ENCODE measurements at regions not wholly inside any gene's neighbourhood (a gene's known extent, or its start where the extent isn't known, plus 50 kb on each side); places are given as distances from the start of the nearest gene placed in this dataset.

GRCh38 chr16:48972236-48972635 is 309.4 kb downstream of the CBLN1 start:
- 19% methylated on average over 4 of the region's 4 CpGs for WGBS (ENCODE audit: low lambda C conversion rate)
- H3K9me3 ChIP-seq: no peaks in the 10 kb centered on the region
- CTCF ChIA-PET: no interaction called here

GRCh38 chr16:48971571-48972077 is 310.0 kb downstream of the CBLN1 start:
- TF ChIP-seq PBX3 (IDR thresholded peaks at IDR 0.05) (0 out of 2 replicates have a peak, but pooled peaks have one; percentile 6), RFX5 (IDR thresholded peaks at IDR 0.05; ENCODE audit: low read length) (no peak)
- no peaks in the 10 kb centered on the region for H4K20me1 ChIP-seq (ENCODE audit: insufficient read depth)
- H2AFZ ChIP-seq (ENCODE audit: low read depth): no peak overlapping the region
- no peak overlapping the region for H3K4me3 ChIP-seq (ENCODE audit: low read depth in 2 of 2, low read length in 1 of 2)
- H3K9me2 ChIP-seq: no peaks in the 10 kb centered on the region
- H3K4me2 ChIP-seq: no peak overlapping the region
- CTCF ChIA-PET: no interaction called here
- H3K9ac ChIP-seq: no peak overlapping the region
- POLR2A ChIA-PET: interaction anchor here (1.6 kb wide), 1 partner anchor 13 kb away, joined by 3 read pairs; no protein-coding TSS in a partner anchor
- DNase-seq: no peak
- peaks cover 0 to 8% of the 10 kb centered on the region in 2 experiments; a peak in 1 of 4 replicates for H3K4me1 ChIP-seq (ENCODE audit: control insufficient read depth in 1 of 2, insufficient read depth in 2 of 2, low read depth in 1 of 2, low read length in 1 of 2)
- no peaks in the 10 kb centered on the region for H3F3A ChIP-seq (replicated peaks; ENCODE audit: insufficient read depth)
- no peaks in the 10 kb centered on the region for H3K27me3 ChIP-seq (ENCODE audit: insufficient read depth)
- 49% methylated on average over 3 of the region's 4 CpGs for WGBS (ENCODE audit: low lambda C conversion rate)
- H3K79me2 ChIP-seq (ENCODE audit: insufficient read depth): no peaks in the 10 kb centered on the region
- no peaks in the 10 kb centered on the region for H3K36me3 ChIP-seq (replicated peaks in 1 of 2; ENCODE audit: control insufficient read depth in 1 of 2, insufficient read depth in 2 of 2, low read length in 1 of 2)
- no peak overlapping the region; a peak in 1 of 4 replicates for H3K27ac ChIP-seq (ENCODE audit: low read depth in 2 of 2, low read length in 1 of 2)
- no peaks in the 10 kb centered on the region for H3K9me3 ChIP-seq

More at GRCh38 chr16:48972236-48972635, 309.4 kb downstream of the CBLN1 start:
- no peak overlapping the region for H3K27ac ChIP-seq (ENCODE audit: low read depth in 2 of 2, low read length in 1 of 2)
- H4K20me1 ChIP-seq (ENCODE audit: insufficient read depth): no peaks in the 10 kb centered on the region
- H2AFZ ChIP-seq (ENCODE audit: low read depth): no peak overlapping the region
- POLR2A ChIA-PET: interaction anchor here (1.6 kb wide), 1 partner anchor 13 kb away, joined by 3 read pairs; no protein-coding TSS in a partner anchor
- no peak overlapping the region for H3K4me2 ChIP-seq
- no peak for TF ChIP-seq PBX3 (IDR thresholded peaks at IDR 0.05)
- TF ChIP-seq USF1 (IDR thresholded peaks at IDR 0.05; ENCODE audit: borderline replicate concordance, low read depth): no peak
- no peak for TF ChIP-seq SMC3 (IDR thresholded peaks at IDR 0.05; ENCODE audit: low read depth, low read length)
- TF ChIP-seq POLR2AphosphoS5 (IDR thresholded peaks at IDR 0.05; ENCODE audit: low read depth, low read length): no peak
- TF ChIP-seq GABPA (IDR thresholded peaks at IDR 0.05; ENCODE audit: low read depth): no peak
- no peaks in the 10 kb centered on the region for H3K79me2 ChIP-seq (ENCODE audit: insufficient read depth)
- H3F3A ChIP-seq (replicated peaks; ENCODE audit: insufficient read depth): no peaks in the 10 kb centered on the region
- H3K9ac ChIP-seq: no peak overlapping the region
- H3K27me3 ChIP-seq (ENCODE audit: insufficient read depth): no peaks in the 10 kb centered on the region
- no peaks in the 10 kb centered on the region for H3K36me3 ChIP-seq (replicated peaks in 1 of 2; ENCODE audit: control insufficient read depth in 1 of 2, insufficient read depth in 2 of 2, low read length in 1 of 2)
- no peak overlapping the region for H3K4me3 ChIP-seq (ENCODE audit: low read depth in 2 of 2, low read length in 1 of 2)
- peaks cover 0 to 8% of the 10 kb centered on the region in 2 experiments; a peak in 1 of 4 replicates for H3K4me1 ChIP-seq (ENCODE audit: control insufficient read depth in 1 of 2, insufficient read depth in 2 of 2, low read depth in 1 of 2, low read length in 1 of 2)
- H3K9me2 ChIP-seq: no peaks in the 10 kb centered on the region
- no peak for DNase-seq

GRCh38 chr16:48970216-48970615 is 311.4 kb downstream of the CBLN1 start:
- no peaks in the 10 kb centered on the region for H3K79me2 ChIP-seq (ENCODE audit: insufficient read depth)
- H3K9me2 ChIP-seq: no peaks in the 10 kb centered on the region
- H2AFZ ChIP-seq (ENCODE audit: low read depth): no peak overlapping the region
- no peak for DNase-seq
- H3K9ac ChIP-seq: no peak overlapping the region
- no peaks in the 10 kb centered on the region for H4K20me1 ChIP-seq (ENCODE audit: insufficient read depth)
- no peak for TF ChIP-seq RAD21 (IDR thresholded peaks at IDR 0.05; ENCODE audit: low read length)
- no peak for TF ChIP-seq RXRA (IDR thresholded peaks at IDR 0.05; ENCODE audit: borderline replicate concordance, low read depth)
- TF ChIP-seq TEAD4 (IDR thresholded peaks at IDR 0.05; ENCODE audit: borderline replicate concordance, insufficient read depth): no peak
- no peak for TF ChIP-seq GATA2 (CRISPR knock-in tag; IDR thresholded peaks at IDR 0.05)
- no peak for TF ChIP-seq TAF1 (IDR thresholded peaks at IDR 0.05; ENCODE audit: borderline replicate concordance, low read depth, low read length)
- no peaks in the 10 kb centered on the region for H3K27me3 ChIP-seq (ENCODE audit: insufficient read depth)
- H3K4me2 ChIP-seq: no peak overlapping the region
- no peak overlapping the region for H3K4me3 ChIP-seq (ENCODE audit: low read depth in 2 of 2, low read length in 1 of 2)
- ChIA-PET CTCF (no interaction called here), POLR2A (no interaction called here)
- H3K27ac ChIP-seq (ENCODE audit: low read depth in 2 of 2, low read length in 1 of 2): no peak overlapping the region
- H3K9me3 ChIP-seq: no peaks in the 10 kb centered on the region
- no peaks in the 10 kb centered on the region for H3F3A ChIP-seq (replicated peaks; ENCODE audit: insufficient read depth)
- H3K4me1 ChIP-seq (ENCODE audit: control insufficient read depth in 1 of 2, insufficient read depth in 2 of 2, low read depth in 1 of 2, low read length in 1 of 2): peaks cover 2 to 11% of the 10 kb centered on the region in 2 experiments; a peak in 2 of 4 replicates
- WGBS (ENCODE audit: low lambda C conversion rate): 64% methylated on average over 7 of the region's 7 CpGs
- no peaks in the 10 kb centered on the region for H3K36me3 ChIP-seq (replicated peaks in 1 of 2; ENCODE audit: control insufficient read depth in 1 of 2, insufficient read depth in 2 of 2, low read length in 1 of 2)
